H1 (cell line): ENCODE measurements at regions not wholly inside any gene's neighbourhood (a gene's known extent, or its start where the extent isn't known, plus 50 kb on each side); places are given as distances from the start of the nearest gene placed in this dataset.

Experiments used
- CTCF ChIA-PET: fragments of 300-600 bp; sonication (Branson Sonifier 250); formaldehyde crosslinking; loops from one replicate; lab custom pipeline; 2021; ENCODE audit not compliant: partially characterized antibody; lab: Charles Lee
- POLR2A ChIA-PET: fragments of 300-600 bp; sonication (Branson Sonifier 250); formaldehyde crosslinking; loops from one replicate; lab custom pipeline; 2021; ENCODE audit warnings: inconsistent platforms; ENCODE audit not compliant: partially characterized antibody; lab: Charles Lee
- DNase-seq, 2 experiments: peaks; one replicate each; pipeline versions ENCODE4 v3.0.0 to v3.0.0-alpha.2; 2010 to 2022; ENCODE audit warnings: low spot score in 2 of 2, low read depth in 1 of 2, mixed read lengths in 1 of 2
- FAIRE-seq: peaks from 2 replicates; lab custom pipeline; 2011; peaks lifted over from hg19 to GRCh38; lab: Jason Lieb, UNC
- H2AFZ ChIP-seq: 2 replicates; pipeline ENCODE4 v1.8.1; 2012; ENCODE audit warnings: low read length, inconsistent platforms
- H2AK5ac ChIP-seq: 2 replicates; pipeline ENCODE4 v1.6.1; 2013; ENCODE audit warnings: low read depth, low read length
- H2BK120ac ChIP-seq: replicated peaks from 2 replicates; pipeline ENCODE3; 2013; ENCODE audit warnings: low read depth, low read length, inconsistent platforms
- H2BK12ac ChIP-seq: 2 replicates; pipeline ENCODE4 v1.6.1; 2013; ENCODE audit warnings: low read depth, low read length
- H2BK15ac ChIP-seq: 2 replicates; pipeline ENCODE4 v1.6.1; 2013; ENCODE audit warnings: low read length
- H2BK20ac ChIP-seq: 2 replicates; pipeline ENCODE4 v1.6.1; 2013; ENCODE audit warnings: low read length
- H2BK5ac ChIP-seq: 2 replicates; pipeline ENCODE4 v1.6.1; 2013; ENCODE audit warnings: low read depth, low read length
- H3K14ac ChIP-seq: 2 replicates; pipeline ENCODE4 v1.6.1; 2013; ENCODE audit warnings: inconsistent platforms; ENCODE audit not compliant: insufficient read length
- H3K18ac ChIP-seq: 2 replicates; pipeline ENCODE4 v1.6.1; 2013; ENCODE audit warnings: low read length; ENCODE audit errors: extremely low read depth
- H3K23ac ChIP-seq: 2 replicates; pipeline ENCODE4 v1.6.1; 2013; ENCODE audit warnings: inconsistent platforms; ENCODE audit not compliant: insufficient read length
- H3K23me2 ChIP-seq: 2 replicates; pipeline ENCODE4 v1.6.1; 2013; ENCODE audit warnings: low read depth, low read length
- H3K27ac ChIP-seq: 2 replicates; pipeline ENCODE4 v1.6.1; 2011; ENCODE audit warnings: low read depth, low read length, inconsistent platforms
- H3K27me3 ChIP-seq, 4 experiments: replicated peaks in 1 of 4; 1 replicate in 1 of 4; 2 replicates in 3 of 4; pipeline versions ENCODE4 v1.6.1 to v1.8.1; 2011 to 2013; ENCODE audit warnings: low read length in 3 of 4, mild to moderate bottlenecking in 3 of 4, inconsistent platforms in 2 of 4, mixed read lengths in 2 of 4, moderate library complexity in 1 of 4; ENCODE audit not compliant: control insufficient read depth in 3 of 4, insufficient read depth in 3 of 4; ENCODE audit errors: extremely low read depth in 1 of 4
- H3K36me3 ChIP-seq, 4 experiments: 2 replicates each; pipeline versions ENCODE4 v1.6.1 to v1.8.1; 2011 to 2013; ENCODE audit warnings: mild to moderate bottlenecking in 4 of 4, low read length in 3 of 4, moderate library complexity in 2 of 4, control low read depth in 1 of 4, inconsistent platforms in 1 of 4; ENCODE audit not compliant: insufficient read depth in 4 of 4, control insufficient read depth in 2 of 4
- H3K4ac ChIP-seq: replicated peaks from 2 replicates; pipeline ENCODE3; 2013; ENCODE audit warnings: low read length, low read depth, mixed read lengths, inconsistent platforms; ENCODE audit not compliant: insufficient read length
- H3K4me1 ChIP-seq, 4 experiments: replicated peaks in 1 of 4; 1 replicate in 1 of 4; 2 replicates in 3 of 4; pipeline versions ENCODE4 v1.6.1 to v1.8.1; 2011 to 2013; ENCODE audit warnings: low read length in 3 of 4, inconsistent platforms in 2 of 4, mixed read lengths in 1 of 4; ENCODE audit not compliant: insufficient read depth in 4 of 4, control insufficient read depth in 3 of 4
- H3K4me2 ChIP-seq, 2 experiments: 2 replicates each; pipeline versions ENCODE4 v1.6.1 to v1.8.1; 2011 to 2013; ENCODE audit warnings: low read depth in 2 of 2, low read length in 2 of 2, control low read depth in 1 of 2, inconsistent platforms in 1 of 2, mild to moderate bottlenecking in 1 of 2; ENCODE audit not compliant: insufficient read depth in 1 of 2
- H3K4me3 ChIP-seq, 4 experiments: fragments of 200-600, 300-600 bp in 1 of 4; sonication (generic), shearing (Covaris generic), sonication (Bioruptor Twin) in 1 of 4; 2 replicates each; pipeline versions ENCODE4 v1.5.1 to v1.8.1; 2011 to 2016; ENCODE audit warnings: low read length in 4 of 4, low read depth in 3 of 4, control low read depth in 2 of 4, inconsistent platforms in 2 of 4, mild to moderate bottlenecking in 2 of 4, mixed read lengths in 1 of 4, moderate library complexity in 1 of 4; ENCODE audit not compliant: insufficient read depth in 2 of 4; ENCODE audit errors: extremely low read depth in 1 of 4
- H3K56ac ChIP-seq: replicated peaks from 2 replicates; pipeline ENCODE3; 2013; ENCODE audit warnings: low read depth, mild to moderate bottlenecking, mixed read lengths, low read length, inconsistent platforms; ENCODE audit not compliant: insufficient read length
- H3K79me1 ChIP-seq: 2 replicates; pipeline ENCODE4 v1.6.1; 2013; ENCODE audit warnings: low read depth, low read length, control low read depth
- H3K79me2 ChIP-seq, 2 experiments: 2 replicates each; pipeline versions ENCODE4 v1.6.1 to v1.8.1; 2012 to 2013; ENCODE audit warnings: low read length in 2 of 2, mild to moderate bottlenecking in 2 of 2, inconsistent platforms in 1 of 2; ENCODE audit not compliant: insufficient read depth in 2 of 2, control insufficient read depth in 1 of 2
- H3K9ac ChIP-seq, 4 experiments: replicated peaks in 1 of 4; 1 replicate in 1 of 4; 2 replicates in 3 of 4; pipeline versions ENCODE4 v1.6.1 to v1.8.1; 2011 to 2013; ENCODE audit warnings: low read depth in 3 of 4, low read length in 3 of 4, control low read depth in 2 of 4, mild to moderate bottlenecking in 2 of 4, moderate library complexity in 2 of 4, inconsistent platforms in 1 of 4; ENCODE audit errors: extremely low read depth in 1 of 4
- H3K9me3 ChIP-seq, 2 experiments: 2 replicates each; pipeline versions ENCODE4 v1.6.1 to v1.8.1; 2012 to 2013; ENCODE audit warnings: mild to moderate bottlenecking in 2 of 2, moderate library complexity in 2 of 2, control low read depth in 1 of 2, inconsistent platforms in 1 of 2, low read depth in 1 of 2, low read length in 1 of 2, mixed read lengths in 1 of 2; ENCODE audit not compliant: insufficient read depth in 2 of 2
- H4K20me1 ChIP-seq, 2 experiments: replicated peaks in 1 of 2; 2 replicates each; pipeline versions ENCODE3 to v1.8.1; 2011 to 2013; ENCODE audit warnings: inconsistent platforms in 2 of 2, low read length in 2 of 2, mild to moderate bottlenecking in 1 of 2; ENCODE audit not compliant: insufficient read depth in 2 of 2, control insufficient read depth in 1 of 2
- H4K5ac ChIP-seq: 2 replicates; pipeline ENCODE4 v1.6.1; 2013; ENCODE audit warnings: low read length, low read depth, mixed read lengths, inconsistent platforms; ENCODE audit not compliant: insufficient read length
- H4K8ac ChIP-seq: 2 replicates; pipeline ENCODE4 v1.8.0; 2013; ENCODE audit warnings: mild to moderate bottlenecking, moderate library complexity, low read length, inconsistent platforms; ENCODE audit not compliant: insufficient read depth; ENCODE audit errors: extremely low read depth
- H4K91ac ChIP-seq: replicated peaks from 2 replicates; pipeline ENCODE3; 2013; ENCODE audit warnings: low read length, mixed read lengths, inconsistent platforms; ENCODE audit not compliant: insufficient read length
- BACH1 ChIP-seq: IDR thresholded peaks from 2 replicates; pipeline ENCODE4 v1.6.1; 2012; ENCODE audit warnings: low read length, improper control_type of control experiment
- GABPA ChIP-seq: IDR thresholded peaks from 2 replicates; pipeline ENCODE4 v1.6.1; 2011; ENCODE audit warnings: mild to moderate bottlenecking, low read length, moderate library complexity, borderline replicate concordance; ENCODE audit not compliant: insufficient read depth
- GTF2F1 ChIP-seq: IDR thresholded peaks from 2 replicates; pipeline ENCODE4 v1.6.1; 2012; ENCODE audit warnings: low read depth, low read length, improper control_type of control experiment, borderline replicate concordance
- MAX ChIP-seq: IDR thresholded peaks from 2 replicates; pipeline ENCODE4 v1.6.1; 2012; ENCODE audit warnings: inconsistent platforms
- POLR2A ChIP-seq, 2 experiments: IDR thresholded peaks; 1 replicate in 1 of 2; 2 replicates in 1 of 2; pipeline ENCODE4 v1.6.1; 2011; ENCODE audit warnings: low read depth in 2 of 2, low read length in 2 of 2, mild to moderate bottlenecking in 2 of 2; ENCODE audit errors: control extremely low read depth in 1 of 2
- RBBP5 ChIP-seq: IDR thresholded peaks from 2 replicates; pipeline ENCODE4 v1.7.1; 2012; ENCODE audit warnings: low read depth, mild to moderate bottlenecking, inconsistent platforms, low read length, moderate library complexity, borderline replicate concordance
- TEAD4 ChIP-seq: IDR thresholded peaks from 2 replicates; pipeline ENCODE4 v1.6.1; 2012; ENCODE audit warnings: low read depth, low read length, inconsistent platforms, mixed read lengths
- YY1 ChIP-seq: IDR thresholded peaks from 2 replicates; pipeline ENCODE4 v1.6.1; 2011; ENCODE audit warnings: low read depth, mild to moderate bottlenecking, low read length
- WGBS, 2 experiments: shearing (Covaris generic) in 1 of 2; methylation state at CpG; one replicate each; pipeline versions ENCODE4 v1.1.6 to v1.1.7; 2013 to 2015; ENCODE audit warnings: low lambda C conversion rate in 2 of 2, mixed read lengths in 2 of 2, inconsistent platforms in 1 of 2, low coverage in 1 of 2, missing lambda C conversion rate in 1 of 2; ENCODE audit not compliant: insufficient replicate concordance in 2 of 2, insufficient coverage in 1 of 2, insufficient read length in 1 of 2; ENCODE audit errors: extremely low coverage in 1 of 2, missing lambda C conversion rate in 1 of 2; 5-methylcytosine and 5-hydroxymethylcytosine counted together

- Histone ChIP-seq H3K4me3 (no peak overlapping the region), H3K9me3 (peaks cover 10 to 15% of the 10 kb centered on the region in 2 experiments; a peak in 1 of 4 replicates), H2BK120ac (no peak overlapping the region), H2AK5ac (no peak overlapping the region), H3K79me2 (no peaks in the 10 kb centered on the region), H4K91ac (no peak overlapping the region), H3K79me1 (no peaks in the 10 kb centered on the region), H3K23ac (no peak overlapping the region), H3K36me3 (no peaks in the 10 kb centered on the region), H3K23me2 (no peaks in the 10 kb centered on the region), H2BK12ac (no peak overlapping the region), H3K56ac (no peak overlapping the region), H3K27me3 (no peaks in the 10 kb centered on the region), H2BK5ac (no peak overlapping the region), H4K5ac (no peak overlapping the region), H3K4ac (no peak overlapping the region), H3K4me1 (no peaks in the 10 kb centered on the region), H3K9ac (no peak overlapping the region), H3K14ac (no peak overlapping the region), H3K18ac (no peak overlapping the region), H2AFZ (no peak overlapping the region), H2BK20ac (no peak overlapping the region), H2BK15ac (no peak overlapping the region), H4K8ac (no peak overlapping the region), H3K4me2 (no peak overlapping the region), H3K27ac (no peak overlapping the region), H4K20me1 (no peaks in the 10 kb centered on the region)
- DNase-seq (no peak), FAIRE-seq (no peak)
- 93% methylated on average over 3 of the region's 3 CpGs; no CpG with 5 or more reads in 1 of the 2 experiments for WGBS, 2 experiments
- ChIA-PET CTCF (interaction anchor here (0.5 to 1.0 kb wide), 3 partner anchors 116 to 354 kb away, joined by 3 read pairs; no protein-coding TSS in a partner anchor), POLR2A (no interaction called here)
- no peak for TF ChIP-seq POLR2A (IDR thresholded peaks at IDR 0.05; ENCODE audit: control extremely low read depth in 1 of 2, low read depth in 2 of 2, low read length in 2 of 2)
- TF ChIP-seq MAX = no peak
- TF ChIP-seq BACH1 = no peak
- no peak for TF ChIP-seq GABPA
- no peak for TF ChIP-seq RBBP5
- no peak for TF ChIP-seq TEAD4
- TF ChIP-seq YY1 = no peak
- TF ChIP-seq GTF2F1 = no peak
Measured at GRCh38 chr4:128501239-128501638, 213.6 kb upstream of the PGRMC2 start.
